Inflammatory macrophage treated with lipopolysaccharide for 1 hour (primary cell): ENCODE measurements at regions not wholly inside any gene's neighbourhood (a gene's known extent, or its start where the extent isn't known, plus 50 kb on each side); places are given as distances from the start of the nearest gene placed in this dataset.

Experiments used
- DNase-seq, 2 donors: peaks; one replicate each; pipeline ENCODE4 v3.0.0-alpha.2; 2020 to 2022

GRCh38 chr21:43348170-43348766, 78.7 kb downstream of the SIK1 start:
- no peak for DNase-seq

DNA sequence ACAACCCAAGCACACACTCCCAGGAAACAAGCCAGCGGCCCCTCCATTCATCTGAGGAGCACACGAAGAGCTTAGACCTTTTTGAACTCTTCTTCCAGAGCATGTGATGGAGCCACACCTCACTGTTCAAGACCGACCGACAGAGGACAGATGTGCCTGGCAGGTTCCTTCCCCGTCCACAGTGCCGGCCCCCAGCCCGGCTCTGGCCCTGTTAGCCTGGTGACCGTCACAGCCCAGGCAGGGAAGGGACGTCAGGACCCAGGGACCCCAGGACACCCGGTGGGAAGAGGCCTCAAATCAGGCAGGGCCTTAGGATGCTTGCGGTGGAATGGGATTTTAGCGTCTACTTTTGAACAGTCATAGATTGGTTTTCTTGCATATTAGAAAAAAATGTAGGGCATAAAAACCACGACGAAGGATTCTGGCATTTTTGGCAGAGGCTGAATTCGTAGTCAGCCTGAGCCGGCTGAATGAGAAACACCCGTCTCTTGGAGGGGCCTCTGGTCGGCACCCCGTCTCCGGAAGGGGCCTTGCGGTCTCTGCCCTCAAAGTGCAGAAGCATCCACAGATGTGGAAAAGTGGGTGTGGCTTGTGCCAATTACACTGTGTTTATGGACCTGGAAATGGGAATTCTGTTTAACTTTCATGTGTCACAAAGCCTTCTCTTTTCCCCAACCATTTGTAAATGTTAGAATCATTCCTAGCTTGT, 79.3 kb downstream of the SIK1 start:
- no peak for DNase-seq

DNA sequence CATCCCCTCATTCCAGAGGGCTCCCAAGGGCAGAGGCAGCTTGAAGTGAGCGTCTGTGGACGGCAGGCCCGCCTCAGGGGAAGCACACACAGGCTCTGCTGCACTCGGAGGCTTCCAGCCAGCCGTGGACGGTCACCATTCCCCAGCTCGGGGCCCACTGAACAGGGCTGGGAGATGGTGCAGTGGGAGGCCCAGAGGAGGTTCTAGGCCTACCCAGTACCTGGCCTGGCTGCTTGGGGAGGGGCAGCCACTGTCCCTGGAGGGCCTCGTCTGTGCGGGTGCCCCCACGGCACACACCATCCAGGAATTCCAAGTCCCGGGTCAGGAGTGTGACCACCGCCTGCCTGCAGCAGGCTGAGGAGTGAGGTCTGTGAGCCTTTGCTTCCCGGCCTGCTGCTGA, 80.4 kb downstream of the SIK1 start:
- DNase-seq: no peak

DNA sequence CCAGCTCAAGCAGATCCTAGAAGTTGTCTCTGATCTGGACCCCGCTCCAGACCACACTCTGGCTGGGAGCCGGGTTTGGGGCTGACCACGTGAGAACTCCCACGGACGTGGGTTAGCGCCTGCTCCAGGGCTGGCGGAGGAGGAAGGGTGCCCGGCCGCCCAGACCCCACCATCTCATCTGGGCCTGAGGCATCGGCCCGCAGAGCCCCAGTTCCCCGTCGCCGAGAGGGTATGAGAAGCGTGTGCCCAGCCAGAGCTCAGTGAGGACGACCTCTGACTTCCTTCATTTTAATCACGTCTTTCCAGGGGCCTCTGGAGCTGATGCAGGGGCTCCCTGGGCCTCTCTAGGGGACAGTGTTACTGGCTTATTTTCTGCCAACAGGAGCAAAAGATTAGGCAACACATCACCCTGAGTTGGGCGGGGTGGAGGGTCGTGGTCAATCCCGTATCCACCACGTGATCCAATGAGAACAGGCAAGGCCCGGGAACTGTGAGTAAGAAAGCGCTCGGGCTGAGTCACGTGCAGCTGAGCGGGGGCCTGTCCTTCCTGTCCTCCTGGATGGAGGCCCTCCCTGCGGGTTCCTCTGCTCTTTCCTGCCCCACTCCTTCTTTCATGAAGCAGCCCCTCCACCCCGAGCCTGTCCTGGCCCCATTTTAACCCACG, 81.1 kb downstream of the SIK1 start:
- peak; percentile 74 to 80 for DNase-seq

GRCh38 chr21:43345046-43345745, 81.7 kb downstream of the SIK1 start:
- no peak for DNase-seq

DNA sequence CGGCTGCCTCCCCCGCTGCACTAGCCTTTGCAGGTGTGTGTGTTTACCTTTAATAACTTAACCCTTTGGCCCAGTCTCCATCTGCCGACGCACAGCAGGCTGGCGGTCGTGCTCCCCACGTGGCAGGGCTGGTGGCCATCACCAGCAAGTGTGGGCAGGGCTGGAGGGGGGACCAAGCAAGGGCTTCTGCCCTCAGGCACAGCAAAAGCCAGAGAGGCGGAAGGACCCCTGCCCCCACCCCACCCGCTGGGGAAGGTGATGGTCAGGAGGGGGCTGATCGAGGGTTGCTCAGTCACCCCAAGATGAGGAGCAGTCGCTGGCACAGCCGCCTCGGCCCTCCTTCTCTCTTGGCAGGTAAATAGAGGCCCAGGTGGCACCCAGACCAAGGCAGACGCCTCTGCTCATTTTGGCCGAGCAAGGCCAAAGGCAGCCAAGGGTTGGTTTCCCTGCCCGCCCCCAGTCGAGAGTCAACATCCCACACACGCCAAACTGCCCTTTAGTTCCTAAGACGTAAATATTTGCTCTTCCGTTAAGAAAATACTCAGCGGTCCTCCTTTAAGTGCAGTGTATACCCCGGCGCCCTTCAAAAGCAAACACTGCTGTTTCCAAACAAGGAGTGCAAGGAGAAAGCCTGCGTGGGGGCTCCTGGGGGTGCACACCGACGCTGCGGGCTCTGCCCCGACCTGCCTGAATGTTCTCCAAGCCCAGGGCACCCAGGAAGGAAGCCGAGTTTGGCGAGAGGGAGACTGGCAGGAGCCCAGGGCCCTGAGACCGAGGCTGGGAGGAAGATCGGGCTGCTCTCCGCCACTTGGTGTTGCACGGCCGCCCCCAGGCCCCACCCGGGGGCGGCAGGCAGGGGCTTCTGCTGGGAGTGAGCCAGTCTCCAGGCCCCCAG, 82.7 kb downstream of the SIK1 start:
- no peak for DNase-seq

DNA sequence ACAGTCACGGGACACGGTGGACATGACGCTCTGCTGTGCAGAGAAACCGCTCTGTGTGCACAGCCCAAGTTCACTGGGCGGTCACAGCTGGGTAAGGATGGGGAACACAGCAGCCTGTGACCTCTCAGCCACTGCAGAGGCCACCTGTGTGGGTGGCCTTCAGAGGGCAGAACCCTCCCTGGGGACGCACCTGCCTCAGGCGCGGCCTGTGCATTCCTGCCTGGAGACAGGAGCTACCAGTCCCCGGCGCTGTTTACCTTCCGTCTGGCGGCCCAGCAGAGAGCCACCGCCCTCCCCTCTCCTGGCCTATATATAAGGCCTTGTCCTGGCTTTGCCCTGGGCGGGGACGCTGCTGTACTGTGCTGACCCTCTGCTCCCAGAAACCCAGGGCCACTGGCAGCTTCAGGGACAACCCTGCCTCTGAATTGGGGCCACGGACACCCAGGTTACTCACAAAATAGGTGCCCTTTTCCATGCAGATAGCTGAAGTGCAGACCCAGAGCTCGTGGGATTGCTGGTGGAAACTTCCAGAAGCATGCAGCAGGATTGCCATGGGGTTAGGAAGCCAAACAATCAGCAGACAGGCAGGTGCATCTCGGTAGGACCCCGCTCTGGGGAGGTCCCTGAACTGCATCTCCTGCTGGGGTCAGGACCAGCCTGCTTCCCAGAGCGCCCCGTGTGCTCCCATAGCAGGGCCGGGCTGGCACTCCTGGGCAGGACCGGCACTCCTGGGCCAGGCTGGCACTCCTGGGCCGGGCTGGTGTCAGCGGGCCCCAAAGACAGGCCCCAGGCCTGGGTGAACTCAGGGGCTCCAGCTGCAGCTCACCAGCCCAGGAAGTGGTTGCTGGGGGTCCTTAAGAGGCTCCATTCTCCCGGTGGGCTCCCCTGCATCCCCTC, 83.6 kb downstream of the SIK1 start:
- DNase-seq: no peak

- DNase-seq: no peak
Observed at GRCh38 chr21:43342301-43342881, 84.5 kb downstream of the SIK1 start.

DNA sequence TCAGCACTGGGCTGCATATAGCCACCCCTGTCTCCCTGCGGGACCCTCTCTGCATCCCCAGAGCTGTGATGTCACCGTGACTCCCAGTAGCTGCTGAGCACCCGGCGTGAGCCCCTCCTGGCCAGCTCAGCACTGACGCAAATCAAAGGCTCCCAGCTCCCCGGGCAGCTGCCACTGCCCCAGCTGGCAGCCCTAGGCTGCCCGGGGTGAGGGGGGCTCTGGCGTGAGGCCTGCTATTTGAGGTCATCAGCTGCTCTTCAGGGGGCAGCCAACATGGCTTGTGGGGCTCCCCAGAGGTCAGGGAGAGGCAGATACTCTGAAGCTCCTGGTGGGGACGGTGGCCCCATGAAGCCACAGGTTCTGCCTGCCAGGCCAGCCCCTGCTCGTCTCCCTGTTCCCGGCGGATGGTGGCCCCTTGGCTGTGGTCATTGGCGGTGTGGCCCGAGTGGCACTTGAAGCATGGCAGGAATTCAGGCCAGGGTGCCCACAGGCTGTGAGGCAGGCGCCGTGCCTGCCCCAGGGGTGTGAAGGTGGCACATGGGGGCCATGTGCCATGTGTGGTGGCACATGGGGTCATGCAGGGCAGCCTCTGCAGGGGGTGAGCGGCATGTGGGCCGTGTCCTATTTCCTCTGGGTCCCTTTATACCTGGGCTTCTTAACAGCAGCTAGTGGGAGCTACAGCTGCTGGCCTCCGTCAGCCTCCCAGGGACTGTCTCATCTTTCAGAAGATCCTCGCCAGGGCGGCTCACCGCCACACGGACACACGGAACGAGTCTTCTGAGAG, 85.4 kb downstream of the SIK1 start:
- no peak for DNase-seq

- no peak for DNase-seq
Observed at GRCh38 chr21:43340491-43341377, 86.2 kb downstream of the SIK1 start.

- DNase-seq: no peak
Observed at GRCh38 chr21:43339668-43340067, 87.3 kb downstream of the SIK1 start.

DNA sequence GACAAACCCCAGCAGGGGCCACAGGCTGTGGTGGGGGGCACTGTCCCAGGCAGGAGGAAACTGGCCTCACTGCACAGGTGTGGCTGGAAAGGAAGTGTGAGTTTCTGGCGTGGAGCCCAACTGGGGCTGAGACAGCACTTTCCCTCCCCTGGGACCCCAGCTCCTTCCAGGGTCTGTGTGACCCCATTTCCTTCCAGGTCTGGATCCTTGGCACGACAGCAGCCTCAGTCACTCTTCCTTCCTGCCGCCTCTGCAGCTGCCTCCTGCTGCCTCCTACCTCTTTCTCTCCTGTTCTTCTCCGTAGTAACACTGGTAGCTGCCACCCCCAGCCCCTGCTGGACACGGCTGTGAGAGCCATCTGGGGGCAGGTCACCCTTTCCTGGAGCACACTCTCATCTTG, 88.0 kb downstream of the SIK1 start:
- no peak for DNase-seq

DNA sequence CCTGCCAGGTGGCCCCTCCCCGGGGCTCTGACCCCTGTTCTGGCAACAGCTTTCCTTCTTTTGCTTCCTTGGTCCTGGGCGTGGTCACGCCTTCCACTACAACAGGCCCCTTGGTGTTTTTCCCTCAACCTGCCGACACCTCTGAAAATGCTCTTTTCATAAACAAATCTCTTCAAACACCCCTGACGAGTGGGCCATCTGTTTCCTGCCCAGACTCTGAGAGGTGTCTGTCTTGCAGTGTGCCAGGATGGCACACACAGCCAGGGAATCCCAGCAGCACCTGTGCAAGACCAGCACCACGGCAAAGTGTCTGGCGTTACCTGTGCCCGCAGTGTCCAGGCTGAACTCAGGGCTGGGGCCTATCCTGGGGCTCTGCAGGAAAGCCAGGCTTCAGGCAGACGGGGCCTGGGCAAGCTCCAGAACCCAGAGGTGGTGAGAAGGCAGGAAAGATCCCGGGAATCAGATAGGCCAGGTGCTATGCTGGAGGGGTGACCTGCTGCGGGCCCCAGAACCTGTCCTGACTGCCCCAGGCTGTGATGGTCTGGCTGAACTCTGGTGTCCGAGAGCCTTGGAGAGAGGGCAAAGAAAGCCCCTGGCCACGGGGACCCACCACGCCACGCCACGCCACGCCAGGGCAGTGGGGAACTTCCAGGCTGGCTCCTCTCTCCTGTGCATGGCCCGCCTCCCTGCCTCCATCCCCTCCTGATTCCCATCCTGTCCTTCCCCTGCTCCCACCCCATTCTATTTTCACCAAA, 88.9 kb downstream of the SIK1 start:
- DNase-seq: no peak

GRCh38 chr21:43335119-43335518, 91.8 kb downstream of the SIK1 start:
- DNase-seq: no peak

DNA sequence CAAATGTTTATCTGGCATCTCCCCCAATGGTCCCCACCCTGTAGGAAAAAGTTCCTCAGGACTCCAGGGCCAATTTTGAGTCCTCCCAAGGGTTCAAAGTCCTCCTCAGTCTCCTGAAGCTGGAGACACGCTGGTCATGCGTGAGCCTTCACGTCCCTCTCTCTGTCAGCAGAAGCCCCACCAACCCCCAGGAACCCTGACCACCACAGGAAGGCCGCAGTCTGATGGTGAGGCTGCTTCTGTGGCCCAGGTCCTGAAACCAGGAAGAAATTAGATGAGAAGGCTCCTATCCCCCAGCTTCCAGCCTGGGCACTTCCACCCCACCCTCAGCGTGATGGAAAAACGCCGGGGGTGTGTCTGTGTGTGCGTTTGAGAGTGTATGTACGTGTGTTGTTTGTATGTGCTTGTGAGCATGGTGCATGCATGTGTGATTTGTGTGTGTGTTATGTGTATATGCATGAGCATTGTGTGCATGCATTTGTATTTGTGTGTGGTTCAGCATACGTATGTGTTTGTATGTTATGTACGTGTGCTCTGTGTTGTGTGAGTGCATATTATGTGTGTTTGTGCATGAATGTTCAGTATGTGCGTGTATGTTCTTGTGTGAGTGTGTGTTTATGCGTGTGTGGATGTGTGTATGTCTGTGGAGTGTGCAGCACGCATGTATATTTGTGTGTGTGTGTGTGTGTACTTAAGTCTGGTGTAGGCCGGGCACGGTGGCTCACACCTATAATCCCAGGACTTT, 92.5 kb downstream of the SIK1 start:
- no peak for DNase-seq

GRCh38 chr21:43333298-43334062, 93.5 kb downstream of the SIK1 start:
- DNase-seq: peak; percentile 48 to 81

DNA sequence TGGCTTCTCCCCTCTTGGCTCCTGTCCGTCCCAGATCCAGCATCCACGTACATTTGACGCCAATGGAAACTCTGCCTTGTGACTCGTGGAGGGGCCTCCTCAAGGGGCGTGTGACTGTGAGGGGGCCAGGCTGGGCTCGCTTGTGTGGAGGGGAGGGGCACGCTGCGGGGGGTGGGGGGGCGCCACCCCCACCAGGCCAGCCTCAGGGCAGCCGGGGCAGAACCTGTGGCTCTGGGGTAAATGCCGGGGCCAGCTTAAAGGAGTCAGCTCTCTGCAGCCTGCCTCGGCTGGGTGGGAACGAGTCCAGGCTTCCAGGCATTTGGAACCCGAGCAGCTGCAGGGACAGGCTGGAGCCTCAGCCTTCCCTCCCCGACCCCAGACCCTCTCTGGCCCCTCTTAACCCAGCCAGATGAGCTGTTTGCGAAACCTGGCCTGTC, 94.1 kb downstream of the SIK1 start:
- DNase-seq: no peak
